CD14-positive monocyte (primary cell): ENCODE measurements at regions not wholly inside any gene's neighbourhood (a gene's known extent, or its start where the extent isn't known, plus 50 kb on each side); places are given as distances from the start of the nearest gene placed in this dataset.

Source experiments
- DNase-seq, 3 donors: peaks; one replicate each; pipeline ENCODE4 v3.0.0-alpha.2; 2011 to 2022
- H2AFZ ChIP-seq: 2 replicates; pipeline ENCODE4 v1.6.0; 2012; ENCODE audit warnings: mild to moderate bottlenecking, low read depth, low read length, inconsistent platforms; ENCODE audit not compliant: insufficient read depth, poor library complexity, severe bottlenecking
- H3K27ac ChIP-seq, 2 donors: 1 replicate in 1 of 2; 2 replicates in 1 of 2; pipeline ENCODE4 v1.5.1; 2012 to 2013; ENCODE audit warnings: low read length in 2 of 2, control low read depth in 1 of 2, inconsistent platforms in 1 of 2, low read depth in 1 of 2, mild to moderate bottlenecking in 1 of 2
- H3K27me3 ChIP-seq, 2 donors: one replicate each; pipeline versions ENCODE4 v1.6.0 to v1.6.1; 2011 to 2013; ENCODE audit warnings: low read length in 2 of 2; ENCODE audit not compliant: control insufficient read depth in 2 of 2, insufficient read depth in 2 of 2
- H3K36me3 ChIP-seq, 2 donors: replicated peaks in 1 of 2; 1 replicate in 1 of 2; 2 replicates in 1 of 2; pipeline versions ENCODE4 v1.5.1 to v1.6.1; 2012 to 2013; ENCODE audit warnings: low read length in 2 of 2, control low read depth in 1 of 2, inconsistent platforms in 1 of 2, mild to moderate bottlenecking in 1 of 2; ENCODE audit not compliant: insufficient read depth in 2 of 2, control insufficient read depth in 1 of 2
- H3K4me1 ChIP-seq, 2 donors: 1 replicate in 1 of 2; 2 replicates in 1 of 2; pipeline versions ENCODE4 v1.5.1 to v1.6.1; 2012 to 2013; ENCODE audit warnings: low read length in 2 of 2, control low read depth in 1 of 2, inconsistent platforms in 1 of 2, mild to moderate bottlenecking in 1 of 2, moderate library complexity in 1 of 2; ENCODE audit not compliant: insufficient read depth in 2 of 2, control insufficient read depth in 1 of 2
- H3K4me2 ChIP-seq: replicated peaks from 2 replicates; pipeline ENCODE3; 2012; ENCODE audit warnings: low read length, moderate library complexity, mild to moderate bottlenecking; ENCODE audit not compliant: poor library complexity, severe bottlenecking; ENCODE audit errors: extremely low read depth
- H3K4me3 ChIP-seq, 3 experiments: fragments of 200-600 bp in 1 of 3; sonication (generic) in 1 of 3; replicated peaks in 1 of 3; 1 replicate in 2 of 3; 2 replicates in 1 of 3; pipeline ENCODE4 v1.5.1; 2011 to 2013; ENCODE audit warnings: low read length in 3 of 3, mild to moderate bottlenecking in 3 of 3, control low read depth in 2 of 3, low read depth in 2 of 3, inconsistent platforms in 1 of 3, moderate library complexity in 1 of 3
- H3K79me2 ChIP-seq: 2 replicates; pipeline ENCODE4 v1.6.0; 2012; ENCODE audit warnings: mild to moderate bottlenecking, control low read depth, inconsistent platforms, low read length, moderate library complexity; ENCODE audit not compliant: insufficient read depth
- H3K9ac ChIP-seq: 2 replicates; pipeline ENCODE4 v1.6.0; 2017; ENCODE audit warnings: low read length, mild to moderate bottlenecking; ENCODE audit not compliant: insufficient read depth, poor library complexity, severe bottlenecking
- H3K9me3 ChIP-seq, 2 donors: replicated peaks in 1 of 2; 1 replicate in 1 of 2; 2 replicates in 1 of 2; pipeline versions ENCODE4 v1.5.1 to v1.6.1; 2012 to 2013; ENCODE audit warnings: low read length in 2 of 2, control low read depth in 1 of 2; ENCODE audit not compliant: control insufficient read depth in 1 of 2, insufficient read depth in 1 of 2
- H4K20me1 ChIP-seq: 2 replicates; pipeline ENCODE4 v1.6.0; 2012; ENCODE audit warnings: mild to moderate bottlenecking, low read length, control low read depth, moderate library complexity; ENCODE audit not compliant: insufficient read depth
- H3K27ac Mint-ChIP-seq, 7 donors: one replicate each; pipeline ENCODE4 v1.8.0; 2020; ENCODE audit warnings: mild to moderate bottlenecking in 7 of 7, mixed read lengths in 7 of 7, moderate library complexity in 6 of 7, inconsistent platforms in 2 of 7
- H3K27me3 Mint-ChIP-seq, 3 donors: one replicate each; pipeline ENCODE4 v1.8.0; 2021 to 2022; ENCODE audit warnings: low read depth in 3 of 3, mild to moderate bottlenecking in 3 of 3, mixed read lengths in 3 of 3, moderate library complexity in 3 of 3, inconsistent platforms in 1 of 3
- H3K36me3 Mint-ChIP-seq, 2 donors: one replicate each; pipeline ENCODE4 v1.8.0; 2020; ENCODE audit warnings: mixed read lengths in 2 of 2, inconsistent platforms in 1 of 2, mild to moderate bottlenecking in 1 of 2
- H3K4me1 Mint-ChIP-seq: one replicate; pipeline ENCODE4 v1.8.0; 2020; ENCODE audit warnings: mild to moderate bottlenecking, mixed read lengths
- H3K4me3 Mint-ChIP-seq, 2 donors: one replicate each; pipeline ENCODE4 v1.8.0; 2020; ENCODE audit warnings: mild to moderate bottlenecking in 2 of 2, mixed read lengths in 2 of 2, moderate library complexity in 1 of 2
- H3K9me3 Mint-ChIP-seq, 7 donors: one replicate each; pipeline ENCODE4 v1.8.0; 2020 to 2022; ENCODE audit warnings: mixed read lengths in 7 of 7, mild to moderate bottlenecking in 6 of 7, moderate library complexity in 6 of 7, inconsistent platforms in 2 of 7
- CTCF ChIP-seq: fragments of 200-600 bp; IDR thresholded peaks from one replicate; pipeline ENCODE4 v1.8.0; 2022; ENCODE audit warnings: antibody characterized with exemption, mild to moderate bottlenecking
- WGBS: methylation state at CpG from one replicate; pipeline ENCODE4 v1.1.5; 2013; ENCODE audit warnings: missing lambda C conversion rate; ENCODE audit not compliant: insufficient coverage; 5-methylcytosine and 5-hydroxymethylcytosine counted together
- intact Hi-C, 2 donors: fragments of 100-400 bp; cut with micrococcal nuclease; formaldehyde crosslinking; loops; one replicate each; pipeline versions ENCODE4 v1.15.0 to v1.15.1; 2023

DNA sequence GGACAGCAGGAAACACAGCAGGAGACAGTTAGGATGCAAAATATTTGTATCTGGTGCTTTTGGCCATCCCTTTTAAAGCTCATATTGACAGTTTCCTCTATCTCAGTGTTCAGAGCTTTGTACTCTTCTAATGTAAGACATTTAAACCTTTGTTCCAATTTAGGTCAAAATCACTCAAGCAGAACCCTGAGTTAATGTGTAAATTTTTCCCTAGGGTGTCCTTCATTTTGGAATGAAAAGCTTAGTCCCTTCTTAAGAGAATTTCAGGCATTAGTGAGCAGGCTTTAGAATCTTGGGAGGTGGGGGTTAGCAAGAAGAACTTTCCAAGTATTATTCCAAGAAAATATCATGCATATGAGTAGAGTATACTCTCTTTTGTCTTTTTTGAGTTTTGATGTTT, 188.7 kb downstream of the GBA3 start:
- intact Hi-C loops, result no loop called here
- Histone ChIP-seq H3K27me3 (no peaks in the 10 kb centered on the region), H4K20me1 (no peaks in the 10 kb centered on the region), H3K79me2 (no peaks in the 10 kb centered on the region), H3K9me3 (no peaks in the 10 kb centered on the region), H3K4me2 (no peak overlapping the region), H3K27ac (no peak overlapping the region), H3K36me3 (no peaks in the 10 kb centered on the region), H2AFZ (no peak overlapping the region), H3K4me3 (no peak overlapping the region), H3K9ac (no peak overlapping the region), H3K4me1 (no peaks in the 10 kb centered on the region)
- no peak for TF ChIP-seq CTCF
- DNase-seq, result no peak
- no peaks in the 10 kb centered on the region for H3K36me3 Mint-ChIP-seq
- H3K4me3 Mint-ChIP-seq, result no peak overlapping the region
- H3K9me3 Mint-ChIP-seq, result peaks cover 0 to 3% (median 0%) of the 10 kb centered on the region in 7 donors
- no peak overlapping the region for H3K27ac Mint-ChIP-seq
- H3K4me1 Mint-ChIP-seq, result no peaks in the 10 kb centered on the region
- peaks cover 0 to 2% (median 0%) of the 10 kb centered on the region in 3 donors for H3K27me3 Mint-ChIP-seq

GRCh38 chr4:22877486-22878052, 184.8 kb downstream of the GBA3 start:
- no peak for DNase-seq
- H3K4me3 ChIP-seq, result no peak overlapping the region
- TF ChIP-seq CTCF, result no peak
- Mint-ChIP-seq H3K4me1 (no peaks in the 10 kb centered on the region), H3K4me3 (no peak overlapping the region), H3K27ac (no peak overlapping the region), H3K27me3 (no peaks in the 10 kb centered on the region), H3K36me3 (no peaks in the 10 kb centered on the region), H3K9me3 (peaks cover 0 to 6% (median 1%) of the 10 kb centered on the region in 7 donors)
- no peak overlapping the region for H3K9ac ChIP-seq
- H3K79me2 ChIP-seq, result no peaks in the 10 kb centered on the region
- H4K20me1 ChIP-seq, result no peaks in the 10 kb centered on the region
- H3K4me2 ChIP-seq, result no peak overlapping the region
- H2AFZ ChIP-seq, result no peak overlapping the region
- H3K36me3 ChIP-seq, result no peaks in the 10 kb centered on the region
- 90% methylated on average over 13 of the region's 16 CpGs for WGBS
- no peak overlapping the region for H3K27ac ChIP-seq
- H3K27me3 ChIP-seq, result no peaks in the 10 kb centered on the region
- no peaks in the 10 kb centered on the region for H3K4me1 ChIP-seq
- intact Hi-C loops, result no loop called here
- no peaks in the 10 kb centered on the region for H3K9me3 ChIP-seq
